Lower leg skin (tissue), 3 donors: ENCODE measurements at regions not wholly inside any gene's neighbourhood (a gene's known extent, or its start where the extent isn't known, plus 50 kb on each side); places are given as distances from the start of the nearest gene placed in this dataset.

Source experiments
- POLR2A ChIP-seq, 2 donors: fragments of 450-650 bp; IDR thresholded peaks; one replicate each; pipeline ENCODE4 v1.6.1; 2016 to 2017; ENCODE audit warnings: antibody characterized with exemption in 2 of 2, mild to moderate bottlenecking in 1 of 2, moderate library complexity in 1 of 2
- TF ChIP-seq, protein P1 (sequence below), 3 donors: fragments of 450-650 bp; IDR thresholded peaks; one replicate each; pipeline ENCODE4 v1.5.1; 2016; ENCODE audit warnings: antibody characterized with exemption in 3 of 3, mild to moderate bottlenecking in 3 of 3, moderate library complexity in 2 of 3

DNA sequence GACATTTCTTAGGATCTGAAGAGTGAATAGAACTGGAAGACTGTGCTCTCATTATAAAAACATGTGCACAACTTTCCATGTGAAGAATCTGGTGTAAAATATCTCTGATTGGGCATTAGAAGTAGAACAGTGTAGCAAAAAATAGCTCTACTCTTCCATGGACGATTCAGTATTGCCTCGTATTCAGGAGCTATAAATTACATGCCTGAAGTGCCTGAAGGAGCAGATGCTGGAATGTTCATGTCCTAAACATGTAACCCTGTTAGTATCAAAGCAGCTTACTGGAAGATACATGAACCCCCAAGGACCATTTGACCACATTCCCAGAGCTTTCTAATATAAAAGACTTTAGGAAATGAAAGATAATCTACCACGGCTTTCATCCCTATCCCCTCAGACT lies 528.9 kb downstream of the DACH1 start:
- TF ChIP-seq, protein P1, sequence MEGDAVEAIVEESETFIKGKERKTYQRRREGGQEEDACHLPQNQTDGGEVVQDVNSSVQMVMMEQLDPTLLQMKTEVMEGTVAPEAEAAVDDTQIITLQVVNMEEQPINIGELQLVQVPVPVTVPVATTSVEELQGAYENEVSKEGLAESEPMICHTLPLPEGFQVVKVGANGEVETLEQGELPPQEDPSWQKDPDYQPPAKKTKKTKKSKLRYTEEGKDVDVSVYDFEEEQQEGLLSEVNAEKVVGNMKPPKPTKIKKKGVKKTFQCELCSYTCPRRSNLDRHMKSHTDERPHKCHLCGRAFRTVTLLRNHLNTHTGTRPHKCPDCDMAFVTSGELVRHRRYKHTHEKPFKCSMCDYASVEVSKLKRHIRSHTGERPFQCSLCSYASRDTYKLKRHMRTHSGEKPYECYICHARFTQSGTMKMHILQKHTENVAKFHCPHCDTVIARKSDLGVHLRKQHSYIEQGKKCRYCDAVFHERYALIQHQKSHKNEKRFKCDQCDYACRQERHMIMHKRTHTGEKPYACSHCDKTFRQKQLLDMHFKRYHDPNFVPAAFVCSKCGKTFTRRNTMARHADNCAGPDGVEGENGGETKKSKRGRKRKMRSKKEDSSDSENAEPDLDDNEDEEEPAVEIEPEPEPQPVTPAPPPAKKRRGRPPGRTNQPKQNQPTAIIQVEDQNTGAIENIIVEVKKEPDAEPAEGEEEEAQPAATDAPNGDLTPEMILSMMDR (IDR thresholded peaks at IDR 0.05) = no peak
- TF ChIP-seq POLR2A (IDR thresholded peaks at IDR 0.05) = no peak
